Liver (tissue), 3 donors: ENCODE measurements at regions not wholly inside any gene's neighbourhood (a gene's known extent, or its start where the extent isn't known, plus 50 kb on each side); places are given as distances from the start of the nearest gene placed in this dataset.

Source experiments
- EGR1 ChIP-seq, 2 donors: IDR thresholded peaks; 2 replicates each; pipeline ENCODE4 v1.6.1; 2016 to 2018; ENCODE audit warnings: antibody characterized with exemption in 2 of 2, low read depth in 2 of 2
- FOXA1 ChIP-seq: IDR thresholded peaks from 2 replicates; pipeline ENCODE4 v1.6.1; 2016; ENCODE audit warnings: antibody characterized with exemption
- HNF4G ChIP-seq: IDR thresholded peaks from 2 replicates; pipeline ENCODE4 v1.6.1; 2016; ENCODE audit warnings: antibody characterized with exemption
- NR2F2 ChIP-seq: IDR thresholded peaks from 2 replicates; pipeline ENCODE4 v1.6.1; 2016; ENCODE audit warnings: antibody characterized with exemption
- RAD21 ChIP-seq, 2 donors: IDR thresholded peaks; 2 replicates each; pipeline ENCODE4 v1.6.1; 2016; ENCODE audit warnings: antibody characterized with exemption in 2 of 2, mild to moderate bottlenecking in 2 of 2
- TAF1 ChIP-seq: conservative IDR thresholded peaks from 2 replicates; pipeline ENCODE4 v1.6.1; 2016; ENCODE audit warnings: antibody characterized with exemption, mild to moderate bottlenecking
- YY1 ChIP-seq: IDR thresholded peaks from 2 replicates; pipeline ENCODE4 v1.6.1; 2016; ENCODE audit warnings: antibody characterized with exemption, mild to moderate bottlenecking
- TF ChIP-seq, protein P1 (sequence below): fragments of 150-350 bp; IDR thresholded peaks from 2 replicates; pipeline ENCODE4 v1.5.1; 2017; ENCODE audit warnings: improper control_type of control experiment, low read depth, low read length; ENCODE audit not compliant: missing input control
- TF ChIP-seq, protein P2 (sequence below): IDR thresholded peaks from 2 replicates; pipeline ENCODE4 v1.6.1; 2016; ENCODE audit warnings: antibody characterized with exemption, mild to moderate bottlenecking
- TF ChIP-seq, protein P3 (sequence below): IDR thresholded peaks from 2 replicates; pipeline ENCODE4 v1.6.1; 2016; ENCODE audit warnings: antibody characterized with exemption
- TF ChIP-seq, protein P4 (sequence below): IDR thresholded peaks from 2 replicates; pipeline ENCODE4 v1.6.1; 2016; ENCODE audit warnings: antibody characterized with exemption
- donor health status: healthy.
- donor health status: healthy.

DNA sequence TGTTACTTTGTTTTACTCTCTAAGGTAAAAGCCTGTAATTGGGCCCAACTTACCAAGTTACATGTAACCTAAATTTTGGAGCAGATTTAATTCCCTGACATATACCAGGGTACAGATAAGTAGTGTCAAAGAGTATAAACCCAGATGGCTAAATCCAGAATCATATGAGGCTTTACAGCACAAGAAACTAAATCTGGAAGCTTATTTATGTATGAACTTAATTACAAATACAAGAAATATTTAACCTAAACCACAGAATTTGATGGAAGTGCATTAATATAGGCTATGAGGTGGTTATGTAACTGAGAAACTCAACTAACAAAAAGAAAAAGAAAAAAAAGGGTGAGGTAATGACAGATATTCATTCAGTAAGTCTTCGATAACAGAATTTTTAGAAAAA is 930.2 kb upstream of the ALCAM start:
- TF ChIP-seq, protein P1, sequence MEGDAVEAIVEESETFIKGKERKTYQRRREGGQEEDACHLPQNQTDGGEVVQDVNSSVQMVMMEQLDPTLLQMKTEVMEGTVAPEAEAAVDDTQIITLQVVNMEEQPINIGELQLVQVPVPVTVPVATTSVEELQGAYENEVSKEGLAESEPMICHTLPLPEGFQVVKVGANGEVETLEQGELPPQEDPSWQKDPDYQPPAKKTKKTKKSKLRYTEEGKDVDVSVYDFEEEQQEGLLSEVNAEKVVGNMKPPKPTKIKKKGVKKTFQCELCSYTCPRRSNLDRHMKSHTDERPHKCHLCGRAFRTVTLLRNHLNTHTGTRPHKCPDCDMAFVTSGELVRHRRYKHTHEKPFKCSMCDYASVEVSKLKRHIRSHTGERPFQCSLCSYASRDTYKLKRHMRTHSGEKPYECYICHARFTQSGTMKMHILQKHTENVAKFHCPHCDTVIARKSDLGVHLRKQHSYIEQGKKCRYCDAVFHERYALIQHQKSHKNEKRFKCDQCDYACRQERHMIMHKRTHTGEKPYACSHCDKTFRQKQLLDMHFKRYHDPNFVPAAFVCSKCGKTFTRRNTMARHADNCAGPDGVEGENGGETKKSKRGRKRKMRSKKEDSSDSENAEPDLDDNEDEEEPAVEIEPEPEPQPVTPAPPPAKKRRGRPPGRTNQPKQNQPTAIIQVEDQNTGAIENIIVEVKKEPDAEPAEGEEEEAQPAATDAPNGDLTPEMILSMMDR: no peak
- TF ChIP-seq FOXA1 (no peak), YY1 (no peak), TAF1 (no peak), RAD21 (IDR thresholded peaks at IDR 0.05) (no peak), HNF4G (no peak), EGR1 (IDR thresholded peaks at IDR 0.05; ENCODE audit: low read depth in 2 of 2) (no peak), NR2F2 (no peak)
- TF ChIP-seq, protein P2, sequence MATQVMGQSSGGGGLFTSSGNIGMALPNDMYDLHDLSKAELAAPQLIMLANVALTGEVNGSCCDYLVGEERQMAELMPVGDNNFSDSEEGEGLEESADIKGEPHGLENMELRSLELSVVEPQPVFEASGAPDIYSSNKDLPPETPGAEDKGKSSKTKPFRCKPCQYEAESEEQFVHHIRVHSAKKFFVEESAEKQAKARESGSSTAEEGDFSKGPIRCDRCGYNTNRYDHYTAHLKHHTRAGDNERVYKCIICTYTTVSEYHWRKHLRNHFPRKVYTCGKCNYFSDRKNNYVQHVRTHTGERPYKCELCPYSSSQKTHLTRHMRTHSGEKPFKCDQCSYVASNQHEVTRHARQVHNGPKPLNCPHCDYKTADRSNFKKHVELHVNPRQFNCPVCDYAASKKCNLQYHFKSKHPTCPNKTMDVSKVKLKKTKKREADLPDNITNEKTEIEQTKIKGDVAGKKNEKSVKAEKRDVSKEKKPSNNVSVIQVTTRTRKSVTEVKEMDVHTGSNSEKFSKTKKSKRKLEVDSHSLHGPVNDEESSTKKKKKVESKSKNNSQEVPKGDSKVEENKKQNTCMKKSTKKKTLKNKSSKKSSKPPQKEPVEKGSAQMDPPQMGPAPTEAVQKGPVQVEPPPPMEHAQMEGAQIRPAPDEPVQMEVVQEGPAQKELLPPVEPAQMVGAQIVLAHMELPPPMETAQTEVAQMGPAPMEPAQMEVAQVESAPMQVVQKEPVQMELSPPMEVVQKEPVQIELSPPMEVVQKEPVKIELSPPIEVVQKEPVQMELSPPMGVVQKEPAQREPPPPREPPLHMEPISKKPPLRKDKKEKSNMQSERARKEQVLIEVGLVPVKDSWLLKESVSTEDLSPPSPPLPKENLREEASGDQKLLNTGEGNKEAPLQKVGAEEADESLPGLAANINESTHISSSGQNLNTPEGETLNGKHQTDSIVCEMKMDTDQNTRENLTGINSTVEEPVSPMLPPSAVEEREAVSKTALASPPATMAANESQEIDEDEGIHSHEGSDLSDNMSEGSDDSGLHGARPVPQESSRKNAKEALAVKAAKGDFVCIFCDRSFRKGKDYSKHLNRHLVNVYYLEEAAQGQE: no peak
- TF ChIP-seq, protein P3, sequence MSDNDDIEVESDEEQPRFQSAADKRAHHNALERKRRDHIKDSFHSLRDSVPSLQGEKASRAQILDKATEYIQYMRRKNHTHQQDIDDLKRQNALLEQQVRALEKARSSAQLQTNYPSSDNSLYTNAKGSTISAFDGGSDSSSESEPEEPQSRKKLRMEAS: no peak
- TF ChIP-seq, protein P4, sequence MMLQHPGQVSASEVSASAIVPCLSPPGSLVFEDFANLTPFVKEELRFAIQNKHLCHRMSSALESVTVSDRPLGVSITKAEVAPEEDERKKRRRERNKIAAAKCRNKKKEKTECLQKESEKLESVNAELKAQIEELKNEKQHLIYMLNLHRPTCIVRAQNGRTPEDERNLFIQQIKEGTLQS: no peak
